Esophagus muscularis mucosa (tissue), 4 donors: ENCODE measurements at regions not wholly inside any gene's neighbourhood (a gene's known extent, or its start where the extent isn't known, plus 50 kb on each side); places are given as distances from the start of the nearest gene placed in this dataset.

Experiments used
- CTCF ChIP-seq, 3 experiments: fragments of 200-600 bp in 2 of 3; fragments of 450-650 bp in 1 of 3; sonication (generic) in 2 of 3; IDR thresholded peaks; one replicate each; pipeline ENCODE4 v1.5.1; 2017 to 2019; ENCODE audit warnings: antibody characterized with exemption in 3 of 3, mild to moderate bottlenecking in 2 of 3, moderate library complexity in 1 of 3
- EP300 ChIP-seq: sonication (generic); formaldehyde crosslinking; IDR thresholded peaks from one replicate; pipeline ENCODE4 v1.6.1; 2017; ENCODE audit warnings: antibody characterized with exemption
- POLR2A ChIP-seq: fragments of 450-650 bp; IDR thresholded peaks from one replicate; pipeline ENCODE4 v1.6.1; 2017; ENCODE audit warnings: antibody characterized with exemption, moderate library complexity, mild to moderate bottlenecking, low read depth
- POLR2AphosphoS5 ChIP-seq, 2 donors: sonication (generic); formaldehyde crosslinking; IDR thresholded peaks; one replicate each; pipeline ENCODE4 v1.6.1; 2017; ENCODE audit warnings: antibody characterized with exemption in 2 of 2

DNA sequence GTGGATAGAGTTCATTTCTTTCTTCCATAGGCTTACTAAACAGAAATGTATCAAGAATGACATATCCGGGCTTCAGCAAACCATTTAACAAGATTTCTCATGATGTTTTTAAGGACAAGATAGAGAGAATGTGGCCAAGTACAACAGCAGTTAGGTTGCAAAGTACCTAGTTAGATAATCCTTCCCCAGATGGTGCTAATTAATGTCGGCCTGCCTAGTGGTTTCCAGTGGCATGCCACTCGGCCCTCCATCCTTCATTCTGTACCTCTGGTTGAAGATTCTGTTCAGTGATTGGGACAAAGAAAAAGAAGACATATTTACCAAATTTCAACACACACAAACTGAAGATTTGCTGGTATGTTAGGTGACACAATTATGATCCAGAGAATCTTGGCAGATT, 212.1 kb downstream of the MACC1 start:
- TF ChIP-seq CTCF (IDR thresholded peaks at IDR 0.05) (no peak), POLR2A (no peak), POLR2AphosphoS5 (IDR thresholded peaks at IDR 0.05) (no peak), EP300 (no peak)
